NCI-H1436 treated with DMSO at 0.1 percent for 48 hours (cell line): ENCODE measurements at regions not wholly inside any gene's neighbourhood (a gene's known extent, or its start where the extent isn't known, plus 50 kb on each side); places are given as distances from the start of the nearest gene placed in this dataset.
"Not testable (repeated sequence)": the region's sequence is repeated elsewhere in the genome, so short reads cannot be mapped to it uniquely, and the experiment has no call there.

Experiments
- DNase-seq: peaks from one replicate; lab custom pipeline; 2025; lab: John Stamatoyannopoulos, UW

DNA sequence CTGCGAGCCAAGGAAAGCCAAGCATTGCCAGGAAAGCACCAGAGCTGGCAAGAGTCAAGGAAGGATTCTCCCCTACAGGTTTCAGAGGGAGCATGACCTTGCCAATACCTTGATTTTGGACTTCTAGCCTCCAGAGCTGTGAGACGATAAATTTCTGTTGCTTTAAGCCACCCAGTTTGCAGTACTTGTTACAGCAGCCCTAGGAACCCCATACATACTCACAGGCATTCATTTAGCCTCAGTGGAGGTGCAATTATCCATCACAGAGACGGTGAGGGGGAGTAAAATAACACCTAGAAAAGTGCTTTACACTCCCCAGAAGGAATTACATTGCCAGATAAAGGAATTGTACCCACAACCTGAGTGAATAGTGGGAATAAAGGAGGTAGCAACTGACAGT is 167.4 kb upstream of the NFIA start:
- no peak for DNase-seq

DNA sequence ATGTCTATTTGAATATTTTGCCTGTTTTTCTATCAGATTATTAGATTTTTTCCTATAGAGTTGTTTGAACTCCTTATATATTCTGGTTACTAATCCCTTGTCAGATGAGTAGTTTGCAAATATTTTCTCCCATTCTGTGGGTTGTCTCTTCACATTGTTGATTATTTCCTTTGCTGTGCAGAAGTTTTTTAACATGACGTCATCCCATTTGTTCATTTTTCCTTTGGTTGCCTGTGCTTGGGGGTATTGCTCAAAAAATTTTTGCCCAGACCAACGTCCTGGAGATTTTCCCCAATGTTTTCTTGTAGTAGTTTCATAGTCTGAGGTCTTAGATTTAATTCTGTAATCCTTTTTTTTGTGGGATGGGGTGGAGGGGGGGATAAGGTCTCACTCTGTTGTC is 168.7 kb upstream of the NFIA start:
- DNase-seq = not testable (repeated sequence)

DNA sequence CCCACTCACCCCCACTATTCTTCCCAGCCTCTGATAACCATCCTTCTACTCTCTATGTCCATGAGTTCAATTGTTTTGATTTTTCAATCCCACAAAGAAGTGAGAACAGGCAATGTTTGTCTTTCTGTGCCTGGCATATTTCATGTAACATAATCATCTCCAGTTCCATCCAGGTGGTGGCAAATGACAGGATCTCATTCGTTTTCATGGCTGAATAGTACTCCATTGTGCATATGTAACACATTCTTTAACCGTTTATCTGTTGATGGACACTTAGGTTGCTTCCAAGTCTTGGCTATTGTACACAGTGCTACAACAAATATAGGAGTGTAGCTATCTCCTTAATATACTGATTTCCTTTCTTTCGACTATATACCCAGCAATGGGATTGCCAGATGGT is 169.3 kb upstream of the NFIA start:
- DNase-seq = no peak

DNA sequence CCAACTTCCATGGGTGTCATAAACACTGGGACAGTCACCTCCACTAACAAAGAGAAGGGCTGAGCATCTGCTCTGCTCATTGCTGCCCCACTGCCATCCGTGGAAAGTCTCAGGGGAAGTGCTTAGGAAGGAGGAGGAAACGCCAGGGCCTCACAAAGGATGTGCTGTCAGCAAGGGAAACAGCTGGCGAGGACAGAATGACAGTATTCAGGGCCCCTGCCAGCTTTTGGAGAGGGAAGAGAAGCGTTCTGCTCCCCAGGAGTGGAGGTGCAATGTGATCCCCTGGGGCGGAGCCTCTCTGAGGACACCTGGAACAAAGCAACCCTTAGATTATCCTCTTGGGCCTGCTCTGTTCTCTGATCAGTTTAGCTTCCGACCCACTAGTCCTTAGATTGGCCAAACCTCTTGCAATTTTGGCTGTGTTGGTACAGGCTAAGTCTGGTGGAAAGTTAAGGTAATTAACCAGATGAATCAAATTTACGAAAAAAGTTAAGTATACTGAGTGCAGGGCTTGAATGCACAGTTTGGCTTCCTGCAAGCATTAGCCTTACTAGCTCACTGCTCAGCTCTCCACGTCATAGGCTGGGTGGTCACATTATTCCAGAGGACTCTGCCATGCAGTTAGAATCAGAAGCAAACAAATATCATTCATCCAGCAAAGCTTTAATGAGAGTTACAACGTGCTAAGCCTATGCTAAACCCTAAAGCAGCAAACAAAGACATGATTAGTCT is 170.2 kb upstream of the NFIA start:
- peak; percentile 75 for DNase-seq

DNA sequence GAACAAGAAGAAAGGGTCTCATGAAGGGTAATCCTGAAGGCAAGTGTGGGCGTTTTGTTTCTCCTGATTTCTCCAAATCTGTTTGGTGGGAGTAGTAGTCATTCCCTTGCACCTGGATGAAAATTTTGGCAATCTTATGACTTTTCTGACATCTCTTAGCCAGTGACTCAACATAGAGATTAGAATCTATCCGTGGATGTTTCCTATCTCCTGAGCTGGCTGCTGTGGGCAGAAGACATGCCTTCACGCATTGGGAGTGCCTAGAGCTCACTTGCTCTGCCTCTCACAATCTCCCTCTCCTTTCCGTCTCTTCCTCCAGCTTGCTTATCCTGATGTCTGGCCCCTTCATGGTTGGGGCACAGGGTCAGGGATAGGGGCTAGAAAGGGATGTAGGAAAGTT is 174.2 kb upstream of the NFIA start:
- no peak for DNase-seq

DNA sequence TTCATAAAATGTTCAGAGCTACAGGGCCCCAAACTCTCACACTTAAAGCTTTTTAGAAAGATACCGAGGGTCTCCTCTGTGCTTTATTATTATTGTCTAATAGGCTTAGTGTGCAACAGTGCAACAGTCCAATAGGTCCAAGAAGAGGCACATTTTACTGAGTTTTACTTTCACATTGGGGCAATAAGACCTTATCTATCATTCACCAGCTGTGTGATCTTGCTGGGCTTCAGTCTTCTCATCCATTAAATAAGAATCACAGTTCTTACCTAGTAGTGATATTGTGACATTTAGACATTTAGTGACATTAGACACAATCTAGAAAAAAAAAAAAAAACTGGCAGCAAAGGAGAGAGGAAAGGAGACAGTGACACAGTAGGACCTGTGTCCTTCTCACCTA is 175.8 kb upstream of the NFIA start:
- no peak for DNase-seq

DNA sequence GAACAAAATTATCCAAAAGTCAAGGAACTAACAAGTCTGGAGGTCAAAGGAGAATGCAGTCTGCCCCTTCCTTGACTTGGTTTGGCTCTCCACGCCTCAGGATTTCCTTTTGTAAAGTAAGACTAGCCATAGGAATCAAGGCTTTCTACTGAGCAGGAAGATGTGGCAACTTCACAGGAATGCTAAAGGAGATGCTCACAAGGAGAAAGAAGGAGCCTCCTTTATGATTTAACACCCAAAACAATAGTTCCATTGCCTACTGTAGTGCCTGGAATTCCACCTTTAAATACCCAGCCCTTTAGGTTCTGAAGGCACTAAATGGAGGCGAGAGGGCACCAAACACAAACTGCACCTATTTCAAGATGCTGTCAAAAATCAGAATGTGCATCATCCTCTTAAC is 176.3 kb upstream of the NFIA start:
- no peak for DNase-seq

DNA sequence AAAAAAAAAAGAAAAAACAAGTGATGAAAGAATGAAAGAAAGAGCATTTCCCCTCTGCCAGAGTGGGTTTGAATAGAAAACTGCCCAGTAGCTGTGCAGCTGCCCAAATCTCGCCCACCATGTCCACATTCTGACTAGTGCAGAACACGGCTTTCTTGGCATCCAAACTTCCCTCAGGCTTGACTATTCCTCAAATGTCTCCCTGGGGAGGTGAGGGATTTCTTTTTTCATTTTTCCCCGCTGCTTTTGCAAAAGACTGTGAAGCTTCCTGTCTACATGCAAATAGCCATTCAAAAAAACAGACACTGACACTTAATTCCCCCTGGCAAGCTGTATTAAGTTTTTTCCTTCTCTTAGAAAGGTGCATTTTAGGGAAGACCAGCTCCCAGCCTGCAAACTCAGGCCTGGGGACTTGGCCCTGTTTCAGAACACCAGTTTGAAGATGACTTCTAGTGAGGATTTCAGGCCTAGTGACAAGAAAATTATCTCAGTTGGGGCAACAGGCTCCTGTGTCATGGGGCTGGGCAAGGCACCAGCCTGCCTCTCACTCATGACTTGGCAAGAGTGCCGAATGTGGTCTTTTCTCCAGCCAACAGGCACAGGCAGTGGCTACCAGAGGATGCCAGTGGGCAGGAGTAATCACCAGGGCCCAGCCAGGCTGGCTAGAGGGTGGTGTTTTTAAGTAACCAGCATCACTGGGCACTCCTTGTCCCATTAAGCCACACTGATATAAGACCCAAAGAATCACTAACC is 178.1 kb upstream of the NFIA start:
- no peak for DNase-seq

DNA sequence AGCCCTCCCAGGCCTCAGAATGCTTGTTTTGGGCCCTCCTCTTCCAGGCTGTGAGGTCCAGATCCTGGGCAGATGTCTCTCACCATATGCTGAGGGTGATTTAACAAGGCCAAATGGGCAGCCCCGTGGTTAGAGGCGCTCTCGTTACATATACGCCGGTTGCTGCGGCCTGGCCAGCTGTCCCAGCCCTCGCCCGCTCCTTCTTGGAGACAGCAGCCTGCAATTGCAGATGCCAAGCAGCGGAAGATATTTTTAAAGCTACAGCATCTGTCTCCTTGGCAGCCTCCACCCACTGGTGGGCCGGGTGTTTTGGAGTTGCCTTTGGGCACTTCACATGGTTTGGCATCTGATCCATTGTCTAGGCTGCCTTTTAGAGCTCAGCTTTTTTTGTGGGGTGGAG is 178.8 kb upstream of the NFIA start:
- no peak for DNase-seq

DNA sequence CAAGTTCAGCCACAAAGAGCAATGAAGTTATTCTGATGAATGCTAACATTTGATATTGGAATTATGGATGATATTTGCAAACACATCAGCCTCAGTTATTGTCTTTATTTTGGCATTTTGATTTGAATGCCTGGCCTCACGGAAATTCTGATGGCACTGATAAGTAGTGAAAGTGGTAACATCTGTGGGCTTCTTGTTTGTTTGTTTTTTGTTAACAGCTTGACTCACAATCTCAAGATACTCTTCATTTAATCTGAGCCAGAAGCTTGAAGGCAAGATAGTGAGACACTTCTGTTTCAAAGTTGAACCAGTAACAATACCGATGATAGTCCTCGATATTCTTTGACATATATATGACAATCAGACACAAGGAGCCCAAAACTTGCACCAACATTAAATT is 182.9 kb upstream of the NFIA start:
- DNase-seq = no peak

DNA sequence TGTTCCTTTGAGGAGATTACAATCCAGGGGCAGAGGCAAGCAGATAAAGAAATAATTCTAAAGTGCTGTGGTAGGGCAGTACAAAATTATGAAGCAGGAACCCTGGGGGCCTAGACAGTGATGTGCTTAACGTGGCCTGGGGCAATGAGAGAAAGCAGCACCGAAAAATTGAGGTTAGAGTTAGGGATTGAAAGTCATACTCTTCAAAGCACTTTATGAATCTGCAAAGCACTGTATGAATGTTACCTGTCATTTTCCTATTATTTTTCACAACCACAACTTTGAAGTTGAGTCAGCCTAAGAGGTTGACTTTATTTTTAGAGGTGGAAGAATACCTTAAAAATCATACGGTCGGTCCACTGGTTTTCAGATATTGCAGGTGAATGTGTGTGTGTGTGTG is 183.4 kb upstream of the NFIA start:
- DNase-seq = no peak

DNA sequence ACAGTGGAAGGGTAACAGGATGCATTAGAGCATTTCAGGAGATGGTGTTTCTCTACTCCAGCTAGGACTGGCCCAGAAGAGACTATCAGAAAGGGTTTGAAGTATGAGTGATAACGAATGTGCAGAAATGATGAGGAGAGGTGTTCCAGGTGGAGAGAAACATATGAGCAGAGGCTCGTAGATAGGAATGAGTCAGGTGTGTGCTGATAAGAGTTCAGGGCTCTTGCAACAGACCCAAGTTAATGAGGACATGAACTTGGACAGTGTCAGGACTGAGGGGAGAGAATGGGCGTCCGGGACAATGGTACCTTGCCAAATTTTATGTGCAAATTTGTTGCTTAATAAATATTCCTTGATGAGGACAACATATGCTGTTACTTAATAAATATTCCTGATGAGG is 183.9 kb upstream of the NFIA start:
- DNase-seq = no peak

DNA sequence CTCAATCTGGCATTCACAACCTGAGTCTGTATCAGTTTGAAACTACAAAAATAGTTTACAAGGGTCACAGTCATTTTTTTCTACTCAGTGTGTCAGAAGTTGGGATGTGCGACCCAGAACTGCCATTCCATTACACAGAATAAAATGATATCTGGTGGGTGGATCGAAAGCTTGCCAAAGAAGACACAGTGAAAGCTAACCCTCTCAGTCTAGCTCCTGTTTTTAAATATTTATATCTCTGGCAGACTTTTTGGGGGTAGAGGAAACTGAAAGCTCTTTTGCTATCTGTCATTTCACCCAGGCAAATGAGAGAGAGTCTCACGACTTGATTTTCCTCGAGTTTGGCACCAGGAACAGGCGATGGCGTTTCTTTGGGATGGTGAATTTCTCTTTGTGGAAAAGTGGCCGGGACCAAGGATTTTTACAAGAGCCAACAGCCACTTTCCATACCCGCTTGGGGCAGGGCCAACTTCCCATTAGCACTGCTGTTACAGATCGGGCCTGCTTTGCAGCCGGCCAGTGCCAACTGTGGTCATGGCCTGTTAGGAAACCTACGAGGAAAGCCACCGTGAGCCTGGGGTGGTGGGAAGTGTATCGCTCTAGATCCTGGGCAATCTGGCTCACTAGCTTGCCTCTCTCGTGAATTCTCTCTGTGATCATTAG is 185.5 kb upstream of the NFIA start:
- DNase-seq = no peak

DNA sequence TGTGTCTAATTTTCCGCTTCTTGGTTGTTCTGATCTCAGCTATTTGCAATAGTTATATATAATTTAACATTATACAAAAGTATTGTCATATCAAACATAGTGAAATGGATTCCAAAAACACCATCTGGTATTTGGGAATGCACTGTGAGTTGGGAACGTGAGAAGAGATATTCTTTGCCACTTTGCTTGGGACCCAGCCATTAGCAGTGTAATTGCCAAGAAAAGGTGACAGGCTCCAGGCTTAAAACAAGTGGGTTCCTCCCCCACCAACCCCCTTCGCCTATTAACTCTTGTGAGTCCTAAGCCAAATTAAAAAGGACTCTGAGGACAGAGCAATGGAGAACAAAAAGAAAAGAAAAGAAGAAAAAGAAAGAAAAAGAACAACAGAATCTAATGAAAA is 186.7 kb upstream of the NFIA start:
- no peak for DNase-seq

DNA sequence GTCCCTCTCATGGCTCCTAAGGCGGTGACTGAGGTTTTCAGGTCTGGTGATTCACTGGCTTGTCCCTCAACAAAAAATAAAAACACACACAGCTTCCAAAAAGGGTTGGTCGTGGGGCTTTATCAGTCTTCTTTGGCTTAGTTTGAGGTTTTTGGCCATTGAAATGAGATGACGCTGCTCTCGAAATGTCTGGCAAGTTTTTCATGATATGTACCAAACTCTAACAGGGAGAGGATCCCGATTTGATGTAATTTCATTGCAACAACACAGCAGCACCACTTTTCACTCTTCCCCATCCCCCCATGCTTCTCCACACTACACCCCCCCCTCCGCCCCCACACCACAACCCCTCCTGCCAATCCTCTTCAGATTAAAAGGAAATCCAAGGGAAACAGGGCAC is 187.1 kb upstream of the NFIA start:
- no peak for DNase-seq

DNA sequence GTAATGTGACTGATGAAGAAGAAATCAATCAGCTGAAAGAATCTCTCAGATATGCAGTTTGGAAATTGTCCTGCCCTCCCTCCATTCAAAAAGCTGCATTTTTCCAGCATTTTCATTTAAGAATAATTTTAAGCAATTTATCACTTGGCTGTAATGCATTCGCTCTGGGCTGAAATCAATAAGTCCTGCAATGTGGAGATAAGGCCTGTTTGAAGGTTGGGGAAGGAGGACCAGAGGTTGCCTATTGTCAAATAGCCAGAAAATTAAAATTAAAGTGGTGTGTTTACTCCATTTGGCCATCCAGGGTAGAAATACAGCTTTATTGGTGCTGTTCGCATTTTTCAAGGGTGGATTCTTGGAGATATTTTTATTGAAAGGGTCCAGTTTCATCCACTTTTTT is 187.6 kb upstream of the NFIA start:
- DNase-seq = no peak

DNA sequence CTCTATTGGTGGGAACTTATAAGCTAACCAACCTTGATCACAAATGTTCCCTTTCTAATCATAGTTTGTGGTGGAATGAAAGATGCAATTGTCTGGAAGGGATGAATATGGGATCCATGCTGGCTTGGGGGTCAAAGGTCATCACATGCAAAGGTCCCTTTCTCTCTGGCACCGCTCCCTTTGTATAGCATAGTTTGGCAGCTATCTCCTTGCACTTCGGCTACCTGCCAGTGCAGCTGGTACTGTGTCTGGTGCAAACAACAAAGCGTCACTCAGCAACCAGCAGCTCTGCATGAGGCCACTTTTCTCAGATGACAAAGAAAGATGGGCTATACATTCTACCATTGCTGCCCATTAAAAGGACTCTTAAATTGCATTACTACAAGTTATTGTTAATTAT is 188.2 kb upstream of the NFIA start:
- DNase-seq = no peak

DNA sequence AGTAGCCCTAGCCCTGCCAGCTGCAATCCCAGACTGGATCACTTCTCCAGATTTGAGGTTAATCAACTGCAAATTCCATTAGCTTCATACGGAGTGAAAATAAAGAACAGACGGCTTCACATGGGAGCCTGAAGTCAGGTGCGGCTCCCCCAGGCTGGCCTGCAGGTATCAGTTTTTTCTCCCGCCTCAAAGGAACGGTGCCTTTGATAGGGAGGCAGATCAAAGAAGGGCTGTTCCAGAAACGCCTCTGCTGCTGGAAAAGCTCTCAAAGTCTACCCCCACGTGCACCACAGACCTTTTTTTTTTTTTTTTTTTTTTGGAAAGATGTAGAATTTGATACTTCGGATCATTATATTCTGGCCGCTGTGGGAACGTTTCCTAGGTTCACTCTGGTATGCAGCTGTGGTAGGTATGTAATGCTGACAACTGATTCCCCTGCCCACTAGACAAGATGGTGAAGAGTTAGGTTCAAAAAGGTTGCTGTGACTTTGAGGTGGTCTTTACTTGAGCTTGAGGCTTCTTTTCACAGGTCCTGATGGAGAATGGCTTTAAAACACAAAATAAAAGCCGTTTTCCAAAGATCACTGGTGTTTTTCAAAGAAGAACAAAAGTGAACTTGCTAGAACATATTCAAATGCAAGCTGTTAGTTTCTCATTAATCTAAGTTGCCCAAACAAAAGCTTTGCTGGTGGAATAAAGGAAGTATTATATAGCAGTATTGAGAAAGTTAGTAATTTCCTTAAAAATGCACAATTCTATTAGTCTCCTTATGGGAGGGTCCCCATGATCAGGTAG is 189.0 kb upstream of the NFIA start:
- no peak for DNase-seq

DNA sequence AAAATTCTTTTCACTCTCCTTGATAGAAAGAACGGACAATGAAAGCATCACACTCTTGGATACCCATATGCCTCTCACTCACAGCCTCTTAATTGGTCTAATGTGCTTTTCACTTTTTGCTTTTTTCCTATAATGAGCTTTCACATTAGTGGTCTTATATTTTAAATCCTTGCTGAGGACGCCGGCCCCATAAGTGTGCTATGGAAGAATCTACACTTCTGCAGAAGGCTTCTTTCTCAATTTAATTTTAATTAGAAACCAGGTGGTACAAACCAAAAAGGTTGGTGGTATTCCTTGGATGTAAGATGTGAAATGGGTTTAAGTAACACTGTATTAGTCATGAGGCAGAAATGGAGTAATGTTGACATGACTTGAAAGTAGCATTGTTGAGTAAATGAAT is 190.6 kb upstream of the NFIA start:
- no peak for DNase-seq

DNA sequence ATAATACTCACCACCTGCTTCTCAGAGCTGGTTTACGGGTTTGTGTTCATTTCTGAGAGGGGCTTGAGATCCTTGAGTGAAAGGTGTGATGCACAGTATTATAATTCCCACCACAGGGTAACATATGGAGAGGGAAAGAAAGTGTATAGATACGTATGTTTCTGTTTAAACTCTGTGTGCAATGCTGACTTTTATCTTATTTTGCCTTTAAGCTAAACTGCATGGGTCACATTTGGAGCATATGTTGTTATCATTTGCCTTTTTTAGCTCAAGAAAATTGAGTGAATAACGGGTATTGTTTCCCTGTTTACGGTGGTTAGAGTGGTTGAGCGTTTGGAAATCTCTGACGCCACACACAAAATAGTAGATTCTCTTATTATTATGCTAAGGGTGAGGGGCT is 191.1 kb upstream of the NFIA start:
- DNase-seq = no peak

DNA sequence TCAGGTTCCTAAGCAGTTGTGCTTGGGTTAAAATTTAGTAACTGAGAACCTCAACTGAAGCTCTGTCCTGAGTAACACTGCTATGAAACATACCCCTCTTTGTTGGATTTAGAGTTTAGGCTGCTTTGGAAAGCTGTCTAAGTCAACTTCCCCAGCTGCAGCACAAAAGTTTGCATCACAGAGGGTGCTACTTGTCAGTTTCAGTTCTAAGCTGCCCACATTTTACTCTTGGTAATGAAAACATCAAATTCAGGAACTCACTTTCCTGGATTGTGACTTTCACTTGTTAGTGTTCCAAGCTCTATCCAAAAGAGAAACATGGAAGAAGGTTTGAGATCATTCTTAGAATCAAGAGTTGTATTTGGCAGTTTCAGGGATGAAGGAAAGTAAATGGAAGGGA is 191.7 kb upstream of the NFIA start:
- DNase-seq = no peak

DNA sequence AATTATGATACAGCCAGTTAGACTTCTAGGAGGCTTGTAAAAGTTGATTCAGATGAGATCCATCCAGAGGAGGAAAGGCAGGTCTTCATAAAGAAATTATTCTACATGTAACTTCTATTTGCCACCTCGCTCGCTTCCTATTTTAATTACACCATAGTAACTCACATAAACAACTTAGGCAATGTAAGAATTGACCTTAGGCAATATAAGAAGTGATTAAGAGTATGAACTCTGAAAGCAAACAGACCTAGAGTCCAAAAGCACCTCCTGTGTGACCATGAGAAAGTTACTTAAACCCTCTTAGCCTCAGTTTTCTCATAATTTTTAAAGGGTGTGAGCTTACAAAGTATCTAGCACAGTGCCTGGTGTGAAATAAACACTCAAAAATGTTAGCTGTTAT is 192.7 kb upstream of the NFIA start:
- DNase-seq = no peak

DNA sequence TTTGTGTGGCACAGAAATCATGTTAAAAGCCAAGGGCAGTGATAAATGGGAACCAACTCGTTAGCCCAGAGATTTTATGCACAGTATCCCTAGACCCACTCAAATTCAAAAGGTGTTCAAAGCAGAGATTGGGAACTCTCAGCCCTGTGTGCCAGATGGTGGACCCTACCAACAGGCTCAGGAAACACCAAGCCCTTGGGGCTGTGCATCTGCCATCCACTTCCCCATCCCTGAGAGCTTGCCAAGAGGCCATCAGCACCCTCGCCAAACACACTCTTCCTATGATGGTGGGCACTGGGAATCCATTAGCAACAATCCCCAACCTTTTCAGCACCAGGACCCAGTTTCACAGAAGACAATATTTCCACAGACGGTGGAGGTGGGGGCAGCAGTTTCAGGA is 194.2 kb upstream of the NFIA start:
- no peak for DNase-seq
